Endodermal cell (in vitro differentiated cells): ENCODE measurements at regions not wholly inside any gene's neighbourhood (a gene's known extent, or its start where the extent isn't known, plus 50 kb on each side); places are given as distances from the start of the nearest gene placed in this dataset.

Source experiments
- DNase-seq: peaks from one replicate; pipeline ENCODE4 v3.0.0-alpha.2; 2017
- H3K27ac ChIP-seq: 2 replicates; pipeline ENCODE4 v1.5.1; 2013; ENCODE audit warnings: mild to moderate bottlenecking, low read depth, low read length, moderate library complexity
- H3K27me3 ChIP-seq: 2 replicates; pipeline ENCODE4 v1.6.1; 2013; ENCODE audit warnings: mild to moderate bottlenecking, low read length, moderate library complexity; ENCODE audit not compliant: insufficient read depth, control insufficient read depth, poor library complexity, severe bottlenecking
- H3K36me3 ChIP-seq: 2 replicates; pipeline ENCODE4 v1.7.0; 2013; ENCODE audit warnings: mild to moderate bottlenecking, low read length, moderate library complexity; ENCODE audit not compliant: control insufficient read depth, insufficient read depth
- H3K4me1 ChIP-seq: one replicate; pipeline ENCODE4 v1.7.0; 2013; ENCODE audit warnings: low read length; ENCODE audit not compliant: control insufficient read depth, insufficient read depth
- H3K4me3 ChIP-seq: 2 replicates; pipeline ENCODE4 v1.5.1; 2013; ENCODE audit warnings: mild to moderate bottlenecking, low read length, moderate library complexity
- H3K9ac ChIP-seq: 2 replicates; pipeline ENCODE4 v1.6.1; 2013; ENCODE audit warnings: mild to moderate bottlenecking, low read length, moderate library complexity; ENCODE audit not compliant: poor library complexity, severe bottlenecking; ENCODE audit errors: extremely low read depth
- H3K9me3 ChIP-seq: 2 replicates; pipeline ENCODE4 v1.6.1; 2013; ENCODE audit warnings: mild to moderate bottlenecking, low read length, moderate library complexity; ENCODE audit not compliant: control insufficient read depth
- H3K27ac Mint-ChIP-seq: 2 replicates; pipeline ENCODE4 v1.8.0; 2020; ENCODE audit warnings: mixed read lengths
- H3K27me3 Mint-ChIP-seq: 2 replicates; pipeline ENCODE4 v1.8.0; 2021; ENCODE audit warnings: mild to moderate bottlenecking, mixed read lengths; ENCODE audit not compliant: insufficient read depth
- H3K36me3 Mint-ChIP-seq: 2 replicates; pipeline ENCODE4 v1.8.0; 2020; ENCODE audit warnings: low read depth, mixed read lengths
- H3K4me1 Mint-ChIP-seq: 2 replicates; pipeline ENCODE4 v1.8.0; 2020; ENCODE audit warnings: mixed read lengths
- H3K4me3 Mint-ChIP-seq: 2 replicates; pipeline ENCODE4 v1.8.0; 2020; ENCODE audit warnings: mild to moderate bottlenecking, moderate library complexity, mixed read lengths
- H3K9me3 Mint-ChIP-seq: 2 replicates; pipeline ENCODE4 v1.8.0; 2020; ENCODE audit warnings: mild to moderate bottlenecking, mixed read lengths
- CTCF ChIP-seq: fragments of 200-600 bp; sonication (generic); conservative IDR thresholded peaks from 2 replicates; pipeline ENCODE4 v1.5.0; 2021; ENCODE audit warnings: antibody characterized with exemption, mild to moderate bottlenecking
- WGBS, 2 experiments: methylation state at CpG; one replicate each; pipeline versions ENCODE4 v1.1.5 to v1.1.7; 2013; ENCODE audit warnings: missing lambda C conversion rate in 2 of 2, mixed read lengths in 1 of 2; ENCODE audit not compliant: insufficient coverage in 1 of 2, insufficient read length in 1 of 2; 5-methylcytosine and 5-hydroxymethylcytosine counted together

DNA sequence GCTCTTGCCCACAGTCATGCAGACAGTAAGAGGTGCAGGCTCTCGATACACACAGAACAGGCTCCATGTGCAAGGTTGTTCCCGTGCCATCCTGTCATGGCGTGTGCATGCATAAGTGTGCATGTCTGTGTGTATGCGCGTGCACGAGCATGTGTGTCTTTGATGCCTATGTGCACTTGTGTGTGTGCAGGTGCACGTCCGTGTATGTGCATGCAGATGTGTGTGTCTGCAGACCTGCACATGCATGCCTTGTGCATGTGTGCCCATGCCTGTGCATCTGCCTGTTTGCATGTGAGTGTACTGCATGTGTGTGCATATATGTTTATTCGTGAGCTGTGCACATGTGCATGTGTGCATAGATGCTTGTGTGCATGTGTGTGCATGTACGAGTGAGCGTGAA lies 309.8 kb downstream of the TMEM121 start:
- Mint-ChIP-seq H3K9me3 (peaks cover 84% of the 10 kb centered on the region), H3K27me3 (no peaks in the 10 kb centered on the region), H3K36me3 (no peaks in the 10 kb centered on the region)

GRCh38 chr14:105836730-105837129 lies 310.3 kb downstream of the TMEM121 start:
- peaks cover 62% of the 10 kb centered on the region for H3K9me3 ChIP-seq

More for the DNA sequence above, 309.8 kb downstream of the TMEM121 start:
- Histone ChIP-seq H3K9ac (no peak overlapping the region), H3K9me3 (peaks cover 61% of the 10 kb centered on the region), H3K36me3 (no peaks in the 10 kb centered on the region), H3K27ac (no peak overlapping the region), H3K27me3 (no peaks in the 10 kb centered on the region), H3K4me1 (no peaks in the 10 kb centered on the region), H3K4me3 (no peak overlapping the region)
- TF ChIP-seq CTCF: no peak
- Mint-ChIP-seq H3K4me1 (no peaks in the 10 kb centered on the region), H3K27ac (no peak overlapping the region), H3K4me3 (no peak overlapping the region)
- 79 to 96% methylated on average over 10 to 11 of the region's 11 CpGs for WGBS, 2 experiments
- no peak for DNase-seq

GRCh38 chr14:105837349-105838063 lies 311.1 kb downstream of the TMEM121 start:
- no peak for DNase-seq
- no peaks in the 10 kb centered on the region for H3K27me3 Mint-ChIP-seq
- no peak for TF ChIP-seq CTCF

More at GRCh38 chr14:105836730-105837129, 310.3 kb downstream of the TMEM121 start:
- Histone ChIP-seq H3K27ac (no peak overlapping the region), H3K4me1 (no peaks in the 10 kb centered on the region), H3K36me3 (no peaks in the 10 kb centered on the region), H3K9ac (no peak overlapping the region), H3K27me3 (no peaks in the 10 kb centered on the region), H3K4me3 (no peak overlapping the region)
- TF ChIP-seq CTCF: no peak
- Mint-ChIP-seq H3K36me3 (no peaks in the 10 kb centered on the region), H3K4me1 (no peaks in the 10 kb centered on the region), H3K4me3 (no peak overlapping the region), H3K27ac (no peak overlapping the region), H3K27me3 (no peaks in the 10 kb centered on the region), H3K9me3 (peaks cover 82% of the 10 kb centered on the region)
- WGBS, 2 experiments: 59 to 73% methylated on average over 7 to 10 of the region's 10 CpGs
- DNase-seq: no peak

More at GRCh38 chr14:105837349-105838063, 311.1 kb downstream of the TMEM121 start:
- no peaks in the 10 kb centered on the region for H3K36me3 ChIP-seq
- WGBS, 2 experiments: 76 to 82% methylated on average over 11 to 20 of the region's 20 CpGs
- H3K9ac ChIP-seq: no peak overlapping the region
- Mint-ChIP-seq H3K4me3 (no peak overlapping the region), H3K36me3 (no peaks in the 10 kb centered on the region), H3K4me1 (no peaks in the 10 kb centered on the region), H3K9me3 (peaks cover 87% of the 10 kb centered on the region), H3K27ac (no peak overlapping the region)
- H3K9me3 ChIP-seq: peaks cover 65% of the 10 kb centered on the region
- H3K27me3 ChIP-seq: no peaks in the 10 kb centered on the region
- no peak overlapping the region for H3K4me3 ChIP-seq
- H3K4me1 ChIP-seq: no peaks in the 10 kb centered on the region
- H3K27ac ChIP-seq: no peak overlapping the region
